IMR-90 (cell line): ENCODE measurements at regions not wholly inside any gene's neighbourhood (a gene's known extent, or its start where the extent isn't known, plus 50 kb on each side); places are given as distances from the start of the nearest gene placed in this dataset.

Experiments
- CTCF ChIP-seq: conservative IDR thresholded peaks from 2 replicates; pipeline ENCODE4 v1.5.1; 2012; ENCODE audit warnings: mild to moderate bottlenecking, low read depth, low read length, improper control_type of control experiment
- POLR2A ChIP-seq: IDR thresholded peaks from 2 replicates; pipeline ENCODE4 v1.6.1; 2012; ENCODE audit warnings: mild to moderate bottlenecking, low read depth, low read length

GRCh38 chr12:45670346-45671065, 59.0 kb upstream of the ARID2 start:
- TF ChIP-seq POLR2A (no peak), CTCF (no peak)
